ENCODE measurements at regions not wholly inside any gene's neighbourhood (a gene's known extent, or its start where the extent isn't known, plus 50 kb on each side); places are given as distances from the start of the nearest gene placed in this dataset.

- no peak for ATAC-seq
- Histone ChIP-seq H3K79me2 (ENCODE audit: insufficient read depth, low read length) (no peaks in the 10 kb centered on the region), H3K4me2 (ENCODE audit: low read depth, low read length) (no peak overlapping the region), H4K20me1 (ENCODE audit: insufficient read depth, low read length) (no peaks in the 10 kb centered on the region), H3K27me3 (ENCODE audit: control insufficient read depth in 1 of 2, insufficient read depth in 2 of 2, low read length in 2 of 2) (no peaks in the 10 kb centered on the region), H3K27ac (ENCODE audit: extremely low read length, insufficient read depth, low read length) (no peak overlapping the region), H3K36me3 (replicated peaks in 1 of 2; ENCODE audit: control insufficient read depth in 1 of 2, insufficient read depth in 2 of 2, low read length in 2 of 2) (no peaks in the 10 kb centered on the region), H3K9me3 (ENCODE audit: low read length) (peaks cover 6% of the 10 kb centered on the region; the same call in 1 of the 2 replicates), H3K4me1 (ENCODE audit: insufficient read depth, low read length) (peaks cover 13% of the 10 kb centered on the region; the same call in 1 of the 2 replicates), H3K9ac (ENCODE audit: insufficient read depth, low read depth, low read length) (no peak overlapping the region), H3K4me3 (replicated peaks in 1 of 3; ENCODE audit: insufficient read depth in 1 of 3, low read depth in 2 of 3, low read length in 3 of 3) (no peak overlapping the region), H2AFZ (ENCODE audit: low read length) (no peak overlapping the region)
- CTCF ChIA-PET (ENCODE audit: low intra/inter-chr PET ratio, low total read pairs): no interaction called here
- FAIRE-seq: no peak
- DNase-seq (ENCODE audit: low spot score): no peak
- TF ChIP-seq TCF7L2 (IDR thresholded peaks at IDR 0.05; ENCODE audit: low read depth, low read length): no peak
- no peak for TF ChIP-seq ZNF850 (CRISPR knock-in tag; conservative IDR thresholded peaks at IDR 0.05)
- no peak for TF ChIP-seq ZSCAN30 (CRISPR knock-in tag; IDR thresholded peaks at IDR 0.05)
- TF ChIP-seq RARG (CRISPR knock-in tag; IDR thresholded peaks at IDR 0.05; ENCODE audit: low read depth): no peak
- TF ChIP-seq HOXA7 (CRISPR knock-in tag; IDR thresholded peaks at IDR 0.05): no peak
- TF ChIP-seq ZNF264 (CRISPR knock-in tag; IDR thresholded peaks at IDR 0.05): no peak
- no peak for TF ChIP-seq TOE1 (CRISPR knock-in tag; IDR thresholded peaks at IDR 0.05)
- no peak for TF ChIP-seq GZF1 (CRISPR knock-in tag; IDR thresholded peaks at IDR 0.05)
- TF ChIP-seq, protein P1, sequence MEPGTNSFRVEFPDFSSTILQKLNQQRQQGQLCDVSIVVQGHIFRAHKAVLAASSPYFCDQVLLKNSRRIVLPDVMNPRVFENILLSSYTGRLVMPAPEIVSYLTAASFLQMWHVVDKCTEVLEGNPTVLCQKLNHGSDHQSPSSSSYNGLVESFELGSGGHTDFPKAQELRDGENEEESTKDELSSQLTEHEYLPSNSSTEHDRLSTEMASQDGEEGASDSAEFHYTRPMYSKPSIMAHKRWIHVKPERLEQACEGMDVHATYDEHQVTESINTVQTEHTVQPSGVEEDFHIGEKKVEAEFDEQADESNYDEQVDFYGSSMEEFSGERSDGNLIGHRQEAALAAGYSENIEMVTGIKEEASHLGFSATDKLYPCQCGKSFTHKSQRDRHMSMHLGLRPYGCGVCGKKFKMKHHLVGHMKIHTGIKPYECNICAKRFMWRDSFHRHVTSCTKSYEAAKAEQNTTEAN (CRISPR knock-in tag; conservative IDR thresholded peaks at IDR 0.05): no peak
- TF ChIP-seq ZMAT5 (CRISPR knock-in tag; IDR thresholded peaks at IDR 0.05; ENCODE audit: borderline replicate concordance, low read depth): no peak
- TF ChIP-seq CREBL2 (CRISPR knock-in tag; IDR thresholded peaks at IDR 0.05; ENCODE audit: borderline replicate concordance): no peak
- no peak for TF ChIP-seq CENPX (CRISPR knock-in tag; IDR thresholded peaks at IDR 0.05)
- no peak for TF ChIP-seq KDM4B (CRISPR knock-in tag; IDR thresholded peaks at IDR 0.05)
- TF ChIP-seq ZIK1 (CRISPR knock-in tag; IDR thresholded peaks at IDR 0.05; ENCODE audit: borderline replicate concordance, low read depth): no peak
- no peak for TF ChIP-seq ZNF782 (CRISPR knock-in tag; IDR thresholded peaks at IDR 0.05; ENCODE audit: borderline replicate concordance)
- TF ChIP-seq GTF2F1 (IDR thresholded peaks at IDR 0.05; ENCODE audit: low read length): no peak
- no peak for TF ChIP-seq ZNF772 (CRISPR knock-in tag; IDR thresholded peaks at IDR 0.05)
- TF ChIP-seq ZNF572 (CRISPR knock-in tag; IDR thresholded peaks at IDR 0.05): no peak
- TF ChIP-seq ETS1 (CRISPR knock-in tag; IDR thresholded peaks at IDR 0.05): no peak
- no peak for TF ChIP-seq ZNF660 (CRISPR knock-in tag; IDR thresholded peaks at IDR 0.05; ENCODE audit: borderline replicate concordance, low read depth)
- in situ Hi-C loops (cut with HindIII; ENCODE audit: extremely low pct_ligation_motif_present, low pct_unique_long_range_greater_than_20kb): no loop called here
- POLR2A ChIA-PET: no interaction called here
- BruUV-seq (replicated peaks): no TSS peak
- intact Hi-C loops (cut with micrococcal nuclease; ENCODE audit: unreplicated experiment): loop anchor here (5.0 kb wide), 1 partner anchor 887 kb away; the partner anchor contains the start of gene ALDH7A1
- WGBS (ENCODE audit: low lambda C conversion rate): 40% methylated on average over 2 of the region's 2 CpGs
Measured at GRCh38 chr5:125710745-125711144, 712.5 kb upstream of the GRAMD2B start.

Data from HepG2 (cell line).